Neural cell (in vitro differentiated cells): ENCODE measurements at regions not wholly inside any gene's neighbourhood (a gene's known extent, or its start where the extent isn't known, plus 50 kb on each side); places are given as distances from the start of the nearest gene placed in this dataset.

ENCODE experiments used
- H2AFZ ChIP-seq: fragments of 200-600, 300-800 bp; sonication (generic), shearing (Covaris generic); 2 replicates; pipeline ENCODE4 v1.6.0; 2014; ENCODE audit warnings: low read depth, mild to moderate bottlenecking, antibody characterized with exemption, low read length, moderate library complexity
- H3F3A ChIP-seq: fragments of 200-600 bp; shearing (Covaris generic); 2 replicates; pipeline ENCODE4 v1.6.1; 2016; ENCODE audit warnings: mild to moderate bottlenecking, moderate library complexity, mixed read lengths, antibody characterized with exemption, low read length; ENCODE audit not compliant: insufficient read depth, poor library complexity, severe bottlenecking
- H3K27ac ChIP-seq: fragments of 200-600, 300-800 bp; sonication (generic), shearing (Covaris generic); 2 replicates; pipeline ENCODE4 v1.5.1; 2014; ENCODE audit warnings: mild to moderate bottlenecking, low read length, moderate library complexity
- H3K27me3 ChIP-seq: fragments of 300-800, 200-600 bp; sonication (generic), shearing (Covaris generic); 2 replicates; pipeline ENCODE4 v1.6.0; 2014; ENCODE audit warnings: mild to moderate bottlenecking, low read depth, low read length, moderate library complexity; ENCODE audit not compliant: insufficient read depth
- H3K36me3 ChIP-seq: fragments of 300-800, 200-600 bp; sonication (generic), shearing (Covaris generic); 2 replicates; pipeline ENCODE4 v1.5.1; 2014; ENCODE audit warnings: mild to moderate bottlenecking, antibody characterized with exemption, low read length, moderate library complexity; ENCODE audit not compliant: insufficient read depth
- H3K4me2 ChIP-seq: fragments of 300-800, 200-600 bp; sonication (generic), shearing (Covaris generic); 2 replicates; pipeline ENCODE4 v1.6.0; 2014; ENCODE audit warnings: mild to moderate bottlenecking, low read length
- H3K4me3 ChIP-seq: fragments of 300-800, 200-600 bp; sonication (generic), shearing (Covaris generic); 2 replicates; pipeline ENCODE4 v1.5.1; 2014; ENCODE audit warnings: mild to moderate bottlenecking, low read length, moderate library complexity
- H3K79me2 ChIP-seq: fragments of 200-600 bp; shearing (Covaris generic); replicated peaks from 2 replicates; pipeline ENCODE4 v1.6.0; 2014; ENCODE audit warnings: mild to moderate bottlenecking, low read length, moderate library complexity; ENCODE audit not compliant: insufficient read depth
- H3K9ac ChIP-seq: fragments of 300-800, 200-600 bp; sonication (generic), shearing (Covaris generic); 2 replicates; pipeline ENCODE4 v1.6.1; 2016; ENCODE audit warnings: mild to moderate bottlenecking, low read length, mixed read lengths
- H3K9me2 ChIP-seq: fragments of 200-600 bp; shearing (Covaris generic); 2 replicates; pipeline ENCODE4 v1.6.1; 2016; ENCODE audit warnings: mild to moderate bottlenecking, low read length, mixed read lengths; ENCODE audit not compliant: insufficient read depth
- H3K9me3 ChIP-seq: fragments of 200-600, 300-800 bp; sonication (generic), shearing (Covaris generic); 2 replicates; pipeline ENCODE4 v1.6.1; 2016; ENCODE audit warnings: mild to moderate bottlenecking, mixed run types, low read length, moderate library complexity, mixed read lengths
- H4K20me1 ChIP-seq: fragments of 200-600 bp; shearing (Covaris generic); 2 replicates; pipeline ENCODE4 v1.6.1; 2016; ENCODE audit warnings: mild to moderate bottlenecking, mixed run types; ENCODE audit not compliant: insufficient read depth
- CTCF ChIP-seq: fragments of 450-650 bp; IDR thresholded peaks from 2 replicates; pipeline ENCODE4 v1.5.1; 2014; ENCODE audit warnings: antibody characterized with exemption, mild to moderate bottlenecking, moderate library complexity; ENCODE audit not compliant: poor library complexity, severe bottlenecking
- EP300 ChIP-seq: fragments of 450-650 bp; conservative IDR thresholded peaks from 2 replicates; pipeline ENCODE4 v1.6.1; 2014; ENCODE audit warnings: antibody characterized with exemption, mild to moderate bottlenecking, moderate library complexity; ENCODE audit not compliant: poor library complexity, severe bottlenecking
- EZH2 ChIP-seq: fragments of 200-600, 300-800 bp; shearing (Covaris generic), sonication (generic); IDR thresholded peaks from 2 replicates; pipeline ENCODE4 v1.6.1; 2014; ENCODE audit warnings: antibody characterized with exemption, low read length, borderline replicate concordance, mild to moderate bottlenecking; ENCODE audit not compliant: insufficient read depth, poor library complexity, severe bottlenecking
- MXI1 ChIP-seq: fragments of 450-650 bp; conservative IDR thresholded peaks from 2 replicates; pipeline ENCODE4 v1.6.1; 2014; ENCODE audit warnings: antibody characterized with exemption, mild to moderate bottlenecking; ENCODE audit not compliant: poor library complexity, severe bottlenecking
- POLR2AphosphoS5 ChIP-seq: IDR thresholded peaks from 2 replicates; pipeline ENCODE4 v1.6.1; 2012
- RAD21 ChIP-seq: fragments of 450-650 bp; conservative IDR thresholded peaks from 2 replicates; pipeline ENCODE4 v1.6.1; 2014; ENCODE audit warnings: antibody characterized with exemption, mild to moderate bottlenecking, moderate library complexity
- REST ChIP-seq: IDR thresholded peaks from 2 replicates; pipeline ENCODE4 v1.6.1; 2012; ENCODE audit warnings: borderline replicate concordance
- SMC3 ChIP-seq: fragments of 450-650 bp; conservative IDR thresholded peaks from 2 replicates; pipeline ENCODE4 v1.6.1; 2014; ENCODE audit warnings: antibody characterized with exemption, mild to moderate bottlenecking, moderate library complexity; ENCODE audit not compliant: poor library complexity
- TAF1 ChIP-seq: IDR thresholded peaks from 2 replicates; pipeline ENCODE4 v1.6.1; 2012; ENCODE audit warnings: low read depth

- Histone ChIP-seq H3K4me2 (no peak overlapping the region), H3K27me3 (no peaks in the 10 kb centered on the region), H3K9me3 (no peaks in the 10 kb centered on the region), H3K9me2 (no peaks in the 10 kb centered on the region), H3K79me2 (no peaks in the 10 kb centered on the region), H3K36me3 (no peaks in the 10 kb centered on the region), H4K20me1 (no peaks in the 10 kb centered on the region), H3K9ac (no peak overlapping the region), H3F3A (no peaks in the 10 kb centered on the region), H3K4me3 (no peak overlapping the region), H2AFZ (no peak overlapping the region), H3K27ac (no peak overlapping the region)
- TF ChIP-seq POLR2AphosphoS5 (no peak), RAD21 (no peak), MXI1 (no peak), TAF1 (no peak), REST (no peak), SMC3 (no peak), CTCF (no peak), EP300 (no peak), EZH2 (no peak)
Observed at GRCh38 chr21:41641510-41641815, 125.4 kb downstream of the RIPK4 start.

- Histone ChIP-seq H3K79me2 (no peaks in the 10 kb centered on the region), H3K27me3 (no peaks in the 10 kb centered on the region), H2AFZ (no peak overlapping the region), H3K4me2 (no peak overlapping the region), H4K20me1 (no peaks in the 10 kb centered on the region), H3K9me2 (no peaks in the 10 kb centered on the region), H3K4me3 (no peak overlapping the region), H3K9ac (no peak overlapping the region), H3F3A (no peaks in the 10 kb centered on the region), H3K36me3 (no peaks in the 10 kb centered on the region), H3K9me3 (no peaks in the 10 kb centered on the region), H3K27ac (no peak overlapping the region)
- TF ChIP-seq MXI1 (no peak), RAD21 (no peak), EZH2 (no peak), TAF1 (no peak), POLR2AphosphoS5 (no peak)
Observed at GRCh38 chr21:41640748-41641509, 125.9 kb downstream of the RIPK4 start.
